ENCODE measurements at regions not wholly inside any gene's neighbourhood (a gene's known extent, or its start where the extent isn't known, plus 50 kb on each side); places are given as distances from the start of the nearest gene placed in this dataset.

DNA sequence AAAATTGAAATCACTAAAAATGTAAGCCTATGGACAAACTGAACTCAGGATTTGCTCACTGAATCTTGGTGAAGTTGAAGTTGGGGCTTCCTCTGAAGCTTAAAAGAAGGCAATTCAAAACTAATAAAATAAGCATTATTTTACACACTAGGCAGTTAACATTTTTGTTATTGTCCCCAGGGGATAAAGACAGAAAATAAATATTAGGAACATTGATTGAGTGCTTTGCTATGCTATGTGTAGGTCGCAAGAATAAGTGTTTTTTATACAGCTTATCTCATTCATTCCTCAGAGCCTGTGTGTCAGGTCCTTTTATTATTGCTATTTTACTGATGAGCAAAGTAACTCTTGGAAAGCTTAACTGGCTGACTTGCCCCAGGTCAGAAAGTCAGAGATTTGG, 82.2 kb downstream of the ZNF608 start:
- TF ChIP-seq SIN3A (IDR thresholded peaks at IDR 0.05; ENCODE audit: borderline replicate concordance, insufficient read depth, low read length) = no peak
- TF ChIP-seq TAF1 (IDR thresholded peaks at IDR 0.05; ENCODE audit: borderline replicate concordance, insufficient read depth, low read length) = no peak
- TF ChIP-seq POLR2AphosphoS5 (IDR thresholded peaks at IDR 0.05; ENCODE audit: low read depth, low read length) = no peak
